Upper lobe of right lung (tissue), 1 donor: ENCODE measurements at regions not wholly inside any gene's neighbourhood (a gene's known extent, or its start where the extent isn't known, plus 50 kb on each side); places are given as distances from the start of the nearest gene placed in this dataset.

Experiments used
- ATAC-seq: fragments of 200-7000 bp; cut with Tn5 transposase; one replicate; pipeline ENCODE4 v1.9.1; 2020; ENCODE audit warnings: mild to moderate bottlenecking, moderate library complexity
- DNase-seq: peaks from one replicate; pipeline ENCODE4 v3.0.0-alpha.2; 2020
- H3K27ac ChIP-seq: fragments of 200-600 bp; one replicate; pipeline ENCODE4 v1.8.0; 2022
- H3K27me3 ChIP-seq: fragments of 200-600 bp; one replicate; pipeline ENCODE4 v1.8.0; 2022; ENCODE audit warnings: mild to moderate bottlenecking
- H3K36me3 ChIP-seq: fragments of 200-600 bp; one replicate; pipeline ENCODE4 v1.8.0; 2022
- H3K4me1 ChIP-seq: fragments of 200-600 bp; one replicate; pipeline ENCODE4 v1.8.0; 2022
- H3K4me3 ChIP-seq: fragments of 200-600 bp; one replicate; pipeline ENCODE4 v1.8.0; 2022; ENCODE audit warnings: mild to moderate bottlenecking
- H3K9me3 ChIP-seq: fragments of 200-600 bp; one replicate; pipeline ENCODE4 v1.8.0; 2022
- CTCF ChIP-seq: fragments of 200-600 bp; IDR thresholded peaks from one replicate; pipeline ENCODE4 v1.8.0; 2022; ENCODE audit warnings: antibody characterized with exemption
- intact Hi-C: fragments of 100-400 bp; cut with DNase I; formaldehyde crosslinking; loops from one replicate; pipeline ENCODE4 v1.11.0; 2022
- donor health status: DM: no; HTN: yes; CAD: no; lungs with severe emphysema.

- ATAC-seq (no peak), DNase-seq (no peak)
- Histone ChIP-seq H3K27me3 (no peaks in the 10 kb centered on the region), H3K9me3 (no peaks in the 10 kb centered on the region), H3K4me3 (no peak overlapping the region), H3K4me1 (no peaks in the 10 kb centered on the region), H3K36me3 (no peaks in the 10 kb centered on the region), H3K27ac (no peak overlapping the region)
- intact Hi-C loops, result no loop called here
- no peak for TF ChIP-seq CTCF
Observed at GRCh38 chr13:104289400-104289799, 1223.2 kb upstream of the SLC10A2 start.

GRCh38 chr13:104288496-104288895, 1222.3 kb upstream of the SLC10A2 start:
- H3K27me3 ChIP-seq, result no peaks in the 10 kb centered on the region
- TF ChIP-seq CTCF, result no peak
- intact Hi-C loops, result no loop called here
- no peak overlapping the region for H3K27ac ChIP-seq
- no peaks in the 10 kb centered on the region for H3K4me1 ChIP-seq
- no peaks in the 10 kb centered on the region for H3K36me3 ChIP-seq
- no peak for DNase-seq
- H3K9me3 ChIP-seq, result no peaks in the 10 kb centered on the region
- no peak for ATAC-seq
- H3K4me3 ChIP-seq, result no peak overlapping the region

- intact Hi-C loops, result no loop called here
- no peak overlapping the region for H3K4me3 ChIP-seq
- no peaks in the 10 kb centered on the region for H3K4me1 ChIP-seq
- H3K9me3 ChIP-seq, result no peaks in the 10 kb centered on the region
- TF ChIP-seq CTCF, result no peak
- ATAC-seq (no peak), DNase-seq (no peak)
- H3K27ac ChIP-seq, result no peak overlapping the region
- H3K36me3 ChIP-seq, result no peaks in the 10 kb centered on the region
- no peaks in the 10 kb centered on the region for H3K27me3 ChIP-seq
Observed at GRCh38 chr13:104286566-104287290, 1220.5 kb upstream of the SLC10A2 start.

GRCh38 chr13:104281910-104282309, 1215.7 kb upstream of the SLC10A2 start:
- Histone ChIP-seq H3K9me3 (no peaks in the 10 kb centered on the region), H3K4me3 (no peak overlapping the region), H3K27ac (no peak overlapping the region), H3K27me3 (no peaks in the 10 kb centered on the region), H3K4me1 (no peaks in the 10 kb centered on the region), H3K36me3 (no peaks in the 10 kb centered on the region)
- intact Hi-C loops, result no loop called here
- TF ChIP-seq CTCF, result no peak
- no peak for DNase-seq
- ATAC-seq, result no peak

- H3K9me3 ChIP-seq, result no peaks in the 10 kb centered on the region
- ATAC-seq (no peak), DNase-seq (no peak)
- H3K27ac ChIP-seq, result no peak overlapping the region
- intact Hi-C loops, result no loop called here
- H3K27me3 ChIP-seq, result no peaks in the 10 kb centered on the region
- no peaks in the 10 kb centered on the region for H3K36me3 ChIP-seq
- no peak overlapping the region for H3K4me3 ChIP-seq
- no peak for TF ChIP-seq CTCF
- H3K4me1 ChIP-seq, result no peaks in the 10 kb centered on the region
Observed at GRCh38 chr13:104270731-104271130, 1204.5 kb upstream of the SLC10A2 start.
